ENCODE measurements at regions not wholly inside any gene's neighbourhood (a gene's known extent, or its start where the extent isn't known, plus 50 kb on each side); places are given as distances from the start of the nearest gene placed in this dataset.

- WGBS (ENCODE audit: low lambda C conversion rate, missing lambda C conversion rate) = 87% methylated on average over 4 of the region's 4 CpGs
- H3K79me2 ChIP-seq = no peaks in the 10 kb centered on the region
- H3K4me2 ChIP-seq = no peak overlapping the region
- no peak overlapping the region for H3K4me3 ChIP-seq
- no peak for DNase-seq (ENCODE audit: low spot score)
- no peaks in the 10 kb centered on the region for H3K9me2 ChIP-seq (replicated peaks; ENCODE audit: insufficient read depth)
- peaks cover 16% of the 10 kb centered on the region for H3K4me1 ChIP-seq (ENCODE audit: insufficient read depth)
- no peaks in the 10 kb centered on the region for H3K36me3 ChIP-seq (replicated peaks; ENCODE audit: insufficient read depth, low read depth)
- no peaks in the 10 kb centered on the region for H3K9me3 ChIP-seq (ENCODE audit: low read depth)
- H3K27me3 ChIP-seq = no peaks in the 10 kb centered on the region
- TF ChIP-seq CTCF (IDR thresholded peaks at IDR 0.05; ENCODE audit: poor library complexity) (no peak), EZH2 (IDR thresholded peaks at IDR 0.05; ENCODE audit: borderline replicate concordance) (no peak)
- peak overlapping the region; percentile 76 for H3K27ac ChIP-seq
- H2AFZ ChIP-seq = no peak overlapping the region
- no peaks in the 10 kb centered on the region for H4K20me1 ChIP-seq (ENCODE audit: insufficient read depth, poor library complexity, severe bottlenecking)
Observed at GRCh38 chr4:26049447-26049846, 135.4 kb downstream of the SMIM20 start.

GRCh38 chr4:26050212-26050643 is 136.2 kb downstream of the SMIM20 start:
- WGBS (ENCODE audit: low lambda C conversion rate, missing lambda C conversion rate) = 82% methylated on average over 8 of the region's 8 CpGs
- H3K27ac ChIP-seq = no peak overlapping the region

GRCh38 chr4:26050671-26051070 is 136.7 kb downstream of the SMIM20 start:
- Histone ChIP-seq H3K4me2 (no peak overlapping the region), H3K9me3 (ENCODE audit: low read depth) (no peaks in the 10 kb centered on the region), H3K79me2 (no peaks in the 10 kb centered on the region), H3K4me1 (ENCODE audit: insufficient read depth) (peaks cover 16% of the 10 kb centered on the region), H3K4me3 (no peak overlapping the region), H4K20me1 (ENCODE audit: insufficient read depth, poor library complexity, severe bottlenecking) (no peaks in the 10 kb centered on the region), H3K9me2 (replicated peaks; ENCODE audit: insufficient read depth) (no peaks in the 10 kb centered on the region), H2AFZ (no peak overlapping the region), H3K27ac (no peak overlapping the region), H3K36me3 (replicated peaks; ENCODE audit: insufficient read depth, low read depth) (no peaks in the 10 kb centered on the region), H3K27me3 (no peaks in the 10 kb centered on the region)
- DNase-seq (ENCODE audit: low spot score) = no peak
- TF ChIP-seq EZH2phosphoT487 (IDR thresholded peaks at IDR 0.05; ENCODE audit: low read depth, severe bottlenecking, unreplicated experiment) = no peak
- TF ChIP-seq EZH2 (IDR thresholded peaks at IDR 0.05; ENCODE audit: borderline replicate concordance) = no peak
- TF ChIP-seq CTCF (IDR thresholded peaks at IDR 0.05; ENCODE audit: poor library complexity) = no peak
- 74% methylated on average over 5 of the region's 5 CpGs for WGBS (ENCODE audit: low lambda C conversion rate, missing lambda C conversion rate)

More at GRCh38 chr4:26050212-26050643, 136.2 kb downstream of the SMIM20 start:
- Histone ChIP-seq H3K27me3 (no peaks in the 10 kb centered on the region), H3K9me2 (replicated peaks; ENCODE audit: insufficient read depth) (no peaks in the 10 kb centered on the region), H2AFZ (no peak overlapping the region), H3K79me2 (no peaks in the 10 kb centered on the region), H3K4me2 (no peak overlapping the region), H3K4me1 (ENCODE audit: insufficient read depth) (peaks cover 16% of the 10 kb centered on the region), H3K4me3 (no peak overlapping the region), H4K20me1 (ENCODE audit: insufficient read depth, poor library complexity, severe bottlenecking) (no peaks in the 10 kb centered on the region), H3K36me3 (replicated peaks; ENCODE audit: insufficient read depth, low read depth) (no peaks in the 10 kb centered on the region), H3K9me3 (ENCODE audit: low read depth) (no peaks in the 10 kb centered on the region)
- no peak for DNase-seq (ENCODE audit: low spot score)
- TF ChIP-seq EZH2phosphoT487 (IDR thresholded peaks at IDR 0.05; ENCODE audit: low read depth, severe bottlenecking, unreplicated experiment) (no peak), EZH2 (IDR thresholded peaks at IDR 0.05; ENCODE audit: borderline replicate concordance) (no peak), CTCF (IDR thresholded peaks at IDR 0.05; ENCODE audit: poor library complexity) (no peak)

GRCh38 chr4:26051240-26051639 is 137.2 kb downstream of the SMIM20 start:
- Histone ChIP-seq H2AFZ (no peak overlapping the region), H3K27ac (no peak overlapping the region), H3K27me3 (no peaks in the 10 kb centered on the region), H3K9me2 (replicated peaks; ENCODE audit: insufficient read depth) (no peaks in the 10 kb centered on the region), H3K9me3 (ENCODE audit: low read depth) (no peaks in the 10 kb centered on the region), H3K4me2 (no peak overlapping the region), H3K4me3 (no peak overlapping the region), H3K79me2 (no peaks in the 10 kb centered on the region), H3K36me3 (replicated peaks; ENCODE audit: insufficient read depth, low read depth) (no peaks in the 10 kb centered on the region), H4K20me1 (ENCODE audit: insufficient read depth, poor library complexity, severe bottlenecking) (no peaks in the 10 kb centered on the region), H3K4me1 (ENCODE audit: insufficient read depth) (peaks cover 16% of the 10 kb centered on the region)
- TF ChIP-seq EZH2 (IDR thresholded peaks at IDR 0.05; ENCODE audit: borderline replicate concordance) (no peak), CTCF (IDR thresholded peaks at IDR 0.05; ENCODE audit: poor library complexity) (no peak), EZH2phosphoT487 (IDR thresholded peaks at IDR 0.05; ENCODE audit: low read depth, severe bottlenecking, unreplicated experiment) (no peak)
- DNase-seq (ENCODE audit: low spot score) = no peak
- 49% methylated on average over 7 of the region's 7 CpGs for WGBS (ENCODE audit: low lambda C conversion rate, missing lambda C conversion rate)

All from hepatocyte (in vitro differentiated cells).